ENCODE measurements at regions not wholly inside any gene's neighbourhood (a gene's known extent, or its start where the extent isn't known, plus 50 kb on each side); places are given as distances from the start of the nearest gene placed in this dataset.

DNA sequence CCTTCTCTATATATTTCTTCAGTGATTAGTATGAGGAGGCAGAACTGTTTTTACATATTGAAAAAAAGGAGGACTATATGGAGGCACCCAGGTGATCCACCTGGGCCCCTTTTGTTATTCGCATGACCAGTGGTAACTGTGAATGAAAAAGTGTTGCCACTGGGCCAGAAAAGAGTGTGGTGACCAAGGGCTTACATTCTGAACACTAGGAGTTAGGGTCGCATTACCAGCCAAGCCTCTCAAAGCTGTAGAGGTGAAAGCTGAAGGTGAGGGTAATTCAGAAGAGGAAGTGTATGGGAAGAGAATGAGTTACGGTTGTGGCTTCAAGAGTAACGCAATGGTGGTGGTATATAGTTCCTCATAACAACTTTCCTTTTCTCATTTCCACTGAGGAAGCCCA lies 487.6 kb downstream of the TMEM182 start:
- in situ Hi-C loops (cut with HindIII; ENCODE audit: low pct_ligation_motif_present, low pct_unique_long_range_greater_than_20kb, low sequenced_read_pairs), result no loop called here
- DNase-seq, result no peak

- in situ Hi-C loops (cut with HindIII; ENCODE audit: low pct_ligation_motif_present, low pct_unique_long_range_greater_than_20kb, low sequenced_read_pairs), result no loop called here
- no peak for DNase-seq
Observed at GRCh38 chr2:103252781-103253180, 490.9 kb downstream of the TMEM182 start.

DNA sequence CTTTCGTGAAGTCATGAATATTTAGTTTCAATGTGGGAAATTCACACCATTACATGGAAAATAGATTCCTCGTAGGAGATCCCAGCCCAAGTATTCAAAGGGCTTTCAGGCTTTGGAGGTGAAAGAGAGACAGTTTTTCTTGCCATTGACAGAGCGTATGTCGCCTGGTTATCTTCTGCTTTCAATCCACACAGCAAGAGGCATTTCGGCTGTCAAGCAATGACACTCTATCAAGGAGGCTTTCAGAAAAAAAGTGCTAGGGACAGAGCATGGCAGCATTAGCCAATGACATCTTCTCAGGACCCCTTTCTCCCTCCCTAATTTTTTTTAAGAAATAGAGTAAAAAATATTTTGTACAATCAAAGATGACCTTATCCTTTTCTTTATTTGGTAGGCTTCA lies 492.8 kb downstream of the TMEM182 start:
- in situ Hi-C loops (cut with HindIII; ENCODE audit: low pct_ligation_motif_present, low pct_unique_long_range_greater_than_20kb, low sequenced_read_pairs), result no loop called here
- no peak for DNase-seq

DNA sequence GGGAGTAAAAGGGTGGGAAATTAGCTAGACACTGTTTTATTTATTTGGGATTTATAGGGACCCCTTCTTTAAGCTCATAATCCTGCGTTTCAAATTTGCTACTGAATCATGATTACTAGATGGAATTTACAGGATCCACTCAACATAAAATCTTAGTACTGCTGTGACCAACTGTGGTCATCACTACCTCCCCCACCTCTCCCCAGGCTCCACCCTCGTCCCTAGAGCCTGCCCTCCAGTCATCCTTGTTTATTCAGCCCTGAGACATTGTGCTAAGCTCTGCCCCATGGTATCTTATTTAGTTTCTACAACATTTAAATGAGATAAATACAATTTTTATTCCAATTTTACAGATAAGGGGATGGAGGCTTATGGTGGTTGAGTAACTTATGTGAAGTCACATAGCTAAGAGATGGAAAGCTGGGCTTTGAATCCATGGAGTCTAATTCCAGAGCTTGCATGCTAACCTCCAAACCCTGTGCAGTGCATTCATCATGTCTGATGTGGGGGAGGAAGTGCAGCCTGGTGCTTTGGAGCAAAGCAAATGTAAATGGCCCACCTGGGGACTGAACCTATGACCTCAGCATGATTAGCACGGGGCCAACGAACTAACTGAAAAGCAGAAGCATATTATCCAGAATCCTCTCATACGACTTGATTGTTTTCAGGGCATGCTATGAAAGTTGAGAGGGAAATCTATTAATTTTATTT lies 502.4 kb downstream of the TMEM182 start:
- DNase-seq, result no peak
- in situ Hi-C loops (cut with HindIII; ENCODE audit: low pct_ligation_motif_present, low pct_unique_long_range_greater_than_20kb, low sequenced_read_pairs), result no loop called here

- DNase-seq, result no peak
- in situ Hi-C loops (cut with HindIII; ENCODE audit: low pct_ligation_motif_present, low pct_unique_long_range_greater_than_20kb, low sequenced_read_pairs), result no loop called here
Observed at GRCh38 chr2:103265521-103265920, 503.7 kb downstream of the TMEM182 start.

- in situ Hi-C loops (cut with HindIII; ENCODE audit: low pct_ligation_motif_present, low pct_unique_long_range_greater_than_20kb, low sequenced_read_pairs), result no loop called here
Observed at GRCh38 chr2:103268841-103269498, 507.1 kb downstream of the TMEM182 start.

DNA sequence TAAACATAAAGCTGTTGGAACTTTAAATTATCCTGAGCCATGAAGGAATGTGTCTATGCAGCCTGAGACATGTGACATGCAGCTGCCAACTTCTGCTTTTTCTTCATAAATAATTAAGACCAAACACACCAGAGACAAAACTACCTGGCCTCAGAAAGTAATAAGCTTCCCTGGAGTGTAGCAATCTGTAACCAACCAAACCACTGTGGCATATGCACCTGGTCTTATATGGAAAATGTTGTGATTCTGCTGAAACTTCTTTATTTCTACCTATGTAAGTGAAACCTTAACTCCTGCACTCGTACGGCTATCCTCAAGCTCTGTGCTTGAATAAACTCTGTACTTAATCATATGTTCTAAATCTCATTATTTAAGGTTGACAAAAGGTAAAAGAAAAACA lies 515.0 kb downstream of the TMEM182 start:
- in situ Hi-C loops (cut with HindIII; ENCODE audit: low pct_ligation_motif_present, low pct_unique_long_range_greater_than_20kb, low sequenced_read_pairs), result no loop called here
- DNase-seq, result no peak

More at GRCh38 chr2:103268841-103269498, 507.1 kb downstream of the TMEM182 start:
- DNase-seq, result no peak

- peak; percentile 6 for DNase-seq
- in situ Hi-C loops (cut with HindIII; ENCODE audit: low pct_ligation_motif_present, low pct_unique_long_range_greater_than_20kb, low sequenced_read_pairs), result no loop called here
Observed at GRCh38 chr2:103284750-103285149, 522.9 kb downstream of the TMEM182 start.

- DNase-seq, result no peak
- in situ Hi-C loops (cut with HindIII; ENCODE audit: low pct_ligation_motif_present, low pct_unique_long_range_greater_than_20kb, low sequenced_read_pairs), result no loop called here
Observed at GRCh38 chr2:103285354-103285753, 523.5 kb downstream of the TMEM182 start.

DNA sequence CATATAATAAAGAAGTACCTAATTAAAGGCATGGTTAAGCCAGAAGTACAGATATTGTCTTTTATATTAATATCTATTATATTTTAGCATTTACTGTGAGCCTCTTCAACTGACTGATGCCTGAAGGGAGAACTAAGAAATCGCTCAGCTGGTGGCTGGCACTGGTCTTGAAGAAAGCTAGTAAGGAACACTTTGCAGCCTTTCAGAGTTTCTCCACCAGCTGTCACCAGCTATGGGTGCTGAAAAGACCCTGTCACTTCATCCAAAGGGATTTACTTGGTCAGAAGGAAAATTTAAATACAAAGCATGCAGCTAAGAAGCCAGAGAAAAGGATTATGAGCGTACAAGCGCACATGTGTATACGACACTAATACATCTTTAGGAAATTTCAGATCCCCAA lies 525.9 kb downstream of the TMEM182 start:
- in situ Hi-C loops (cut with HindIII; ENCODE audit: low pct_ligation_motif_present, low pct_unique_long_range_greater_than_20kb, low sequenced_read_pairs), result no loop called here
- no peak for DNase-seq

DNA sequence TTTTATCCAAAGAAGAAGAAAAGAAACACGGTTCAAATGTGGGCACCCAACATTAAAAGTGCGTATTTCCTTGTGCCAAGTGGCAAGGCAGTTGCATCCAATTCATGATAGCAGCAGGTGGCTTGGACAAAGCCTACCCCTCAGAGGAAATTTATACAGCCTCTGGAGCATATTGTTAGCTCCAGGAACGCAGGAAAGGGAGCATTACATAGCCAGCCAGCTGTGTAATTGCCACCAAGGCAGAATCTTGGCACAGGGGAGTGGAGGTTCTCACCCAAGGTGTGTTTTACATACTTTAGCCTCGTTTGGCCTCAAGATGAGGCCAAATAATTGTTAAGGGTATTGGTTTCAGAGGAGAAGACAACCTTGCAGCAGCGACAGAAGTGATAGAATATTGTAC lies 526.9 kb downstream of the TMEM182 start:
- no peak for DNase-seq

DNA sequence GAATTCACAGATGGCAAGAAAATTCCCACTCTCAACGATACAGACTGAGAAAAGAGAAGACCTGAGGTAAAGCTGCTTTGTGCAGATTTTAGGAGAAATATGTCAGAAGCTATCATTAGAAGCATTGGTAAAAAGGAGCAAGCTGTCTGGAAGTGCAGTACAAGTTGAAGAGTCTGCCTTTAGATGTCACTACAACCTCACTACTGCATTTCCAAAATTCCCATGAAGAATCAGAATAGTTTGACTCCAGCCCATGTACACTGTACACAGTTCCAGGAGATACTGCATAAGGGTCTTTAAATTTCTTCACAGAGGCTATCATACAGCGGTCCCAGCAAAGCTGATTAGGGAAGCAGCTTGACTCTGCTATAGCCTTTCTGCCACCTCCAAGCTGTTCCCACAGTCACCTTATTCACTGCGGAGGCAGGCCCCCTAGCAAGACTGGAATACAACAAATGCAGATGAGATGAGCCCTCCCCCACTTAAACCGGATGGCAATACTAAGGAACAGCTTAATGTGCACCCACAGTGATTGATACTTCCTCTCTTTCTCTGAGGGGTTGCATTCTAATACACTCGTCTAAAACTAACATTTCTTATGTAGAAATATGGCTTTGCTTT lies 527.4 kb downstream of the TMEM182 start:
- in situ Hi-C loops (cut with HindIII; ENCODE audit: low pct_ligation_motif_present, low pct_unique_long_range_greater_than_20kb, low sequenced_read_pairs), result no loop called here
- peak; percentile 42 for DNase-seq

More for the DNA sequence above, 526.9 kb downstream of the TMEM182 start:
- in situ Hi-C loops (cut with HindIII; ENCODE audit: low pct_ligation_motif_present, low pct_unique_long_range_greater_than_20kb, low sequenced_read_pairs), result no loop called here

- in situ Hi-C loops (cut with HindIII; ENCODE audit: low pct_ligation_motif_present, low pct_unique_long_range_greater_than_20kb, low sequenced_read_pairs), result no loop called here
- DNase-seq, result peak; percentile 22
Observed at GRCh38 chr2:103292573-103292972, 530.7 kb downstream of the TMEM182 start.

DNA sequence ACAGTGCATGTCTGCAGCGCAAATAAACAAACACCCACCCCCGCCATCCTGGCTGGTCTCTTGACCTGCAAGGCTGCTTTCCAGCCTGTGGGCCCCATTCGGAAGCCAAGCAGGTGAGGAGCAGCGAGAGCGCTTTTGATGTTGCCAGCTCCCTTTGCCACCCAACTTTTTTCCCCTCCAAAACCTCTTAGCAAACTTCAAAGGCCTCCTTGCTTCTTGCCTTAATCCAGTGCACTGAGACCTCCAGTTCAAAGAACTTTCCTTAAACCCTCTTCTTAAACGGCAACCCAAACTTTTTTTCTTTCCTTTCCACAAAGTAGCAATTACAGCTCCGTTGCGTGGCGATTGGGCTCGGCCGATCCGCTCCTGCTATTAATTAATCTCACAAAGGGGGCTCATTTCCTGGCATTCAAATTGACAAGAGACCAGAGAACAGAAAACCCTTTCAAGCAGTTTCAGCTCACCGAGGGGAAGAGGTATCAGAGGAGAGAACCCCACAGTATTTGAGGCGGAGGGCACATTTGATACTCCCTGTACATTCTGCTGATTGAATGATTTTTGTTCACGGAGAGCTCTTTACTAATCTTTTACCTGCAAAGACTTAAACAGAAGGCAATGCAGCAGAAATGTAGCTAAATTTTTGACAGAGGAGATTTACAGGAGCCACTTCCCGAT lies 531.4 kb downstream of the TMEM182 start:
- in situ Hi-C loops (cut with HindIII; ENCODE audit: low pct_ligation_motif_present, low pct_unique_long_range_greater_than_20kb, low sequenced_read_pairs), result no loop called here
- no peak for DNase-seq

DNA sequence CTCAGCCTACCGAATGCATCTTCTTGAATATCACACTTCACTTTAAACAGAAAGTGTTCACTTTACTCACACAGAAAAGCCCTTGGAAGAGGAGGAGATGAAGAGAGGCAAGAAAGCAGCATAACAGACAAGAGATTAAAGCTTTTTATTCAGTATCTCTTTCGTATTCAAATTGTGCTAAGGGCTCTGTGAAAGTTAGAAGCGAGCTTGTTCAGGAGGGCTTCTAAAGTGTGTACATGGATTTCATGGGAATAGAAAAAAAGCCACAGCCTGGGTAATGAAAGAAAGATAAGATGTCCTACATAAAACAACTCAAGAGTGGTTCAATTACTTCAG lies 531.9 kb downstream of the TMEM182 start:
- in situ Hi-C loops (cut with HindIII; ENCODE audit: low pct_ligation_motif_present, low pct_unique_long_range_greater_than_20kb, low sequenced_read_pairs), result no loop called here
- DNase-seq, result no peak

- DNase-seq, result no peak
- in situ Hi-C loops (cut with HindIII; ENCODE audit: low pct_ligation_motif_present, low pct_unique_long_range_greater_than_20kb, low sequenced_read_pairs), result no loop called here
Observed at GRCh38 chr2:103294420-103294819, 532.6 kb downstream of the TMEM182 start.

DNA sequence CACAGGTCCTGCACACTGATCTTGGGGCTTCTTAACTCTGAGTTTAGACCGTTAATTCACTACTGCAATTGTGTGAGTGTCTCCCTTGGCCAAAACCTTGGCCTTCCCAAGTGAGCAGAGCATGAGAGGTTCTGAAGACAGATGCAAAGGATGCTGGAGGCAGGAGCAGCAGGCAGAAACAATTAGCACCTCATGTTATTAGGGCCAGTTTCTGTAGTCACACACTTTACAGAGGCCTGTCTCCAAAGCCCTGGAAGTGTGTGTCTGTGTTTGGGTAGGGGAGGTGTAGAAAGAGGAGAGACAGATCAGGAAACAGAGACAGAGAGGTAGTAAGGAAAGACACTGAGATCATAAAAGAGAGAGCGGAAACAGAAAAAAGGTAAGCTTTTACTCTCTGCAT lies 533.8 kb downstream of the TMEM182 start:
- no peak for DNase-seq
- in situ Hi-C loops (cut with HindIII; ENCODE audit: low pct_ligation_motif_present, low pct_unique_long_range_greater_than_20kb, low sequenced_read_pairs), result no loop called here

DNA sequence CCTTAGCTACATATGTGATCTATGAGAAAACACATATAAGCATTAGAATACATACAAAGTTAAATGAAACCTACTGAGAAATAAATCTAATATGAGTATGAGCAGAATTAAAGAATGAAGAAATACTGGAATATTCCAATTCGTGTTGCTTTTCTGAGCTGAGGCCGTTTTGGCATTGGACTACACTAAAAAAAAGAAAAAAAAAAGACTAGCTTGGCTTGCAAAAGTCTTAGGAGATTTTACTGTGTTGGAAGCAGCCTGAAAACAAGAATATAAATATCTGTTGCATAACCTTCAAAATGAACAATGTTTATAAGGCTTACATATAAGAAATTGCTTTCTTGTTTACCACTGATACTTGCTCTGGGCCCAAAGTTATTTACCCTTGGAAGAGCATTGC lies 562.8 kb downstream of the TMEM182 start:
- in situ Hi-C loops (cut with HindIII; ENCODE audit: low pct_ligation_motif_present, low pct_unique_long_range_greater_than_20kb, low sequenced_read_pairs), result no loop called here
- no peak for DNase-seq

GRCh38 chr2:103327386-103327785 lies 565.6 kb downstream of the TMEM182 start:
- no peak for DNase-seq
- in situ Hi-C loops (cut with HindIII; ENCODE audit: low pct_ligation_motif_present, low pct_unique_long_range_greater_than_20kb, low sequenced_read_pairs), result no loop called here
